ENCODE measurements at regions not wholly inside any gene's neighbourhood (a gene's known extent, or its start where the extent isn't known, plus 50 kb on each side); places are given as distances from the start of the nearest gene placed in this dataset.
"Not testable (repeated sequence)": the region's sequence is repeated elsewhere in the genome, so short reads cannot be mapped to it uniquely, and the experiment has no call there.

GRCh38 chr2:88396209-88396608, 56.3 kb downstream of the FOXI3 start:
- no peak for DNase-seq

- DNase-seq = no peak
Measured at GRCh38 chr2:88377641-88377991, 74.9 kb downstream of the FOXI3 start.

- no peak for DNase-seq
Measured at GRCh38 chr2:88372042-88372441, 80.5 kb downstream of the FOXI3 start.

DNA sequence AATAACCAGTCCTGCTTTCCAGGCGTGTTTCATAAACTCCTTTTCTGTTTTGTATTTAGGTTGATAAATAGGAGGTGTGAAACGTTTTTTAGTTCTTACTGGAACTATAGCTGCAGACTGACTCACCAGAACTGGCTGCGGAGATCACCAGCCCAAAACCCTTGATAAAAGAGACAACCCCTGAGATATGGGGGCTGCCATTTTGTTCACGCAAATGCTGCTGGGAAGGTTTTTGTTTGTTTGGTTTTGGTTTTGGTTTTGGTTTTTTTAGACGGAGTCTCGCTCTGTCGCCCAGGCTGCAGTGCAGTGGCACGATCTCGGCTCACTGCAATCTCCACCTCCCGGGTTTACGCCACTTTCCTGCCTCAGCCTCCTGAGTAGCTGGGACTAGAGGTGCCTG, 87.1 kb downstream of the FOXI3 start:
- DNase-seq = not testable (repeated sequence)

DNA sequence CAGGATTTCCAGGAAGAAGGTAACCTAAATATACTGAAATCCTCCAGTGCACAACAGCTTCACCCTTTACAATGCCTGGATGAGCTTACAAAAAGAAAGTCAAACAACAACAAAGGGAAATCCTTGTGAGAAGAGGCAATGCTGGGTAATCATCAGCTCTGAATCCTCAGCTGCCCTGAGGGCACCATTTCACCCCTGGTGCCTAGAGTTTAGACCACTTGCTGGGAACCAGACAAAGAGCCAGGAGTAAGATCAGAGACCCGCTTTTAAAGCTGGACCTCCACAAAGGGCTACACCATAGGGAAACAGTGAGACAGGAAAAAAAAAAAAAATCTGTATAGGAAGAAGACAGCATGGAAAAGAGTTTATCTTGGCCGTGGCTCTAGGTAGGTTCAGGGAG, 97.0 kb downstream of the FOXI3 start:
- DNase-seq = no peak

GRCh38 chr2:88351249-88351601, 101.3 kb downstream of the FOXI3 start:
- DNase-seq = no peak

GRCh38 chr2:88350331-88351248, 101.9 kb downstream of the FOXI3 start:
- no peak for DNase-seq

DNA sequence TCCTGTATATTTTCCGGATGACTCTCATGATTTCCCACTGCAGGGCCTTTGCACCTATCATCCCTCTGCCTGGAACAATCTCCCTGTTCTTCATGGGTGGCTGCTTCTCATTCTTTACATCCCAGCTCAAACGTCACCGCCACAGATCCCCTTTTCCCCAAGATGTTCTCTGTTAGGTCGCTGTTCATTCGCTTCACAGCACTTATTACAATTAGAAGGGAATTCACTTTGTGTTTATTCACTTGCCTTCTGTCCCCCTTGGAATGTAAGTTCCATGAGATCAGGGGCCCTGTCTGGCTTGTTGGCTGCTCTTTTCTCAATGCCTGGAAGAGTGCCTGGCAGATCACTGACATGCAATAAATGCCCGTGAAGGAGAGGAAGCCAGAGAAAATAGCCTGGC, 106.7 kb downstream of the FOXI3 start:
- no peak for DNase-seq

GRCh38 chr2:88342749-88343148, 109.7 kb downstream of the FOXI3 start:
- DNase-seq = no peak

DNA sequence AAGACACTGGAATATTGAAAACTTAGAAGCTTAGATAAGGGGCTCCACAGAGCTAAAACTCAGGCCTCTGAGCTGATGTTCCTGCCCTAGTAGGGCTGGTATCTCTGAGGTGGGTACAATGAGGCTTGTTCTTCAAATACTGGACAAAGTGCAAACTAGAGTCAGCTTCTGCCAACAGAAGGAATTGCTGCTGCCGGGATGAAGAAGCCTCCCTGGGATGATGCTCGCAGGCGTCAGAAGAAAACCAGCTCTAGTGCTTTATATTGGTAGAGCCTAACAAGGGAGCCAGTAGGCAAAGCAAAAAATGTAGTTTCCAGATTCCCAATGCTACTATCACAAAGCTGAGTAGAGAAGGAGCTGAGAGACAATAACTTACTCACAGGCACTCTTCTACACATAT, 118.1 kb downstream of the FOXI3 start:
- no peak for DNase-seq

DNA sequence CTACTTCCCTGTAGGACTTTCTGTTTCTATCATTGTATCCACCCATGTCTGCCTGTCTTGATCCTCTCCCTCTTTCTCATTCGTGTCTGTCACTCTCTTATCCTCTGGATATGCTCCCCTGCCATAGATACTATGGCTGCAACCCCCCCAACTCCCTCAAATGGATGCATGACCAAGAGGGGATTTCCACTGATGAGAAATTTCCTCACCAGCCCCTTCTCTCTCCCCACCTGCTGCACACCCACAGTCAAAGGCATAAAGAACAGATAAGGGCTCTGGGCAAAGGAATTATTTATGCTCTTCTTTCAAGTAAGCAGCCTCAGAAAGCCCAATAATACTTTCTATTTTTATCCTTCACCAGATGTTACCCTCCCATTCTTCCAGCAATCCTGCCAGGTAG, 121.3 kb downstream of the FOXI3 start:
- DNase-seq = no peak

DNA sequence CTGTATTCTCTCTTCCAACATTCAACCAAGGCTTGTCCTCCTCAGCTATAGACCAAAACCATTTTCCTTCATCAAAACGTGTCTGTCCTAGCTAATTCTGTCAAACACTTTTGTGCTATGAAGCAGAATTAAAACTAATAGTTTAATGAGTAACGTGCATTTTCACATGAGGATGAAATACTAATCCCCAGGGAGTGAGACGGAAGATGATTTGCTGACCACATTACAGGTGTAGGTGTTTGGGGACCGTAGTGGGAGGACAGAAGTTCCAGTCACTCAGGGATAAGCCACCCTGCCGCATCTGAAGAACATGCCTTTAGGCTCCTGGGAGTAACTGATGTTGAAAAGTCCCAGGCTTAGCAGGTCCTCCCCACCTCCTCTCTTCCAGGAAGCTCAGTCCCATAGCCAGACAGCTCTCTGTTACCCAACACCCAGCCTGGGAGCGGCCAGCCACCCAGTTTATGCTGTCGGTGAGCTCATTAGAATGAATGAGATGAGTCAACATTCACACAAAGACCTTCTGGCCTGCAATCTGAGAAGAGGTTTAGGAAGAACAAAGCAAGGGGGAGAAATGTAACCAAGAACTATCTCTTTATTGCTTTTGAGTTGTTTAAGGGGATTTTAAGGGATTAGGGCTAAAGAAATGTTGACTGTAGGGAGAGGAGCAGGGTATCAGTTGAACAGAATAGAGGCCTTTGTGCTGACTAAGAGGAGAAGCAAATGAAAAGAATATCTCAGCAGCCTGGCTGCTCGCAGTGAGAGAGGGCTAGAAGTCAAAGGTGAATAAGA, 122.5 kb downstream of the FOXI3 start:
- DNase-seq = peak; percentile 73 to 82

- DNase-seq = no peak
Measured at GRCh38 chr2:88321449-88322248, 130.8 kb downstream of the FOXI3 start.

GRCh38 chr2:88320076-88320773, 132.3 kb downstream of the FOXI3 start:
- DNase-seq = no peak

GRCh38 chr2:88318956-88319330, 133.6 kb downstream of the FOXI3 start:
- DNase-seq = no peak

DNA sequence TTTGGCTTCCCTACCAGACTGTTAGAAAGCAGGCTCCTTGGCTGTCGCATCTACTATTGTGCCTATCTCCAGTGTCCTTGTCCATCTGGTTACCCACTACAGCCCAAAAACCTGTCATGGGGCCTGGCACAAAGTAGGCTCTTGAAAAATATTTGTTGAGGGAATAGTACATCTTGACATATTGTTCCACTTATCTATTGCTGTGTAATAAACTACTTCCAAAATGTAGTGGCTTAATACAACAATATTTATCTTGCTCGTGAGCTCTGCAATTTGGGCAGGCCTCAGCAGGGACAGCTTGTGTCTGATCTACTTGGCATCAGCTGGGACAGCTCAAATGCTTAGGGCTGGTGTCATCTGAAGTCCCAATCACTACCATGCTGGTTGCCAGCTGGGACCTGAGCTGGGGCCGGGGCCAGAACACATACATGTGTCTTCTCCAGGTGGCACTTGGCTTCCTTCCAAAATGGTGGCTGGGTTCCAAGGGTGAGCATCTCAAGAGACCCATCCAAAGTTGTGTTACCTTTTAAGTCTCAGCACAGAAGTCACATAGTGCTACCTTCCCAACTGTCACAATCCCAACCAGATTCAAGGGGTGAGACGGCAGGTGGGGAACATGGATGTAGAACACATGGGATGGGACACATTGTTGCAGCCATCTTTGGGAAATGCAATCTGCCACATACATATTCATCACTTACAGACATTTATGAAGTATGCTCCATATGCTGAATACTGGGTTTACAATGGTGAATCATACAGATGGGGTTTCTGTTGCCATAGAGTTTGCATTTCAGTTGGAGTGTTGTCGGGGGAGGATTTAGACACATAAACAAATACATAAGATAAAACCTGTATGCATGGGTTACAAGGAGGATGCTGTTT, 134.2 kb downstream of the FOXI3 start:
- DNase-seq = no peak

GRCh38 chr2:88310787-88311186, 140.6 kb downstream of the THNSL2 start:
- DNase-seq = no peak

GRCh38 chr2:88307817-88308216, 137.7 kb downstream of the THNSL2 start:
- no peak for DNase-seq

GRCh38 chr2:88303865-88304264, 133.7 kb downstream of the THNSL2 start:
- DNase-seq = no peak

- no peak for DNase-seq
Measured at GRCh38 chr2:88296247-88296646, 126.1 kb downstream of the THNSL2 start.

DNA sequence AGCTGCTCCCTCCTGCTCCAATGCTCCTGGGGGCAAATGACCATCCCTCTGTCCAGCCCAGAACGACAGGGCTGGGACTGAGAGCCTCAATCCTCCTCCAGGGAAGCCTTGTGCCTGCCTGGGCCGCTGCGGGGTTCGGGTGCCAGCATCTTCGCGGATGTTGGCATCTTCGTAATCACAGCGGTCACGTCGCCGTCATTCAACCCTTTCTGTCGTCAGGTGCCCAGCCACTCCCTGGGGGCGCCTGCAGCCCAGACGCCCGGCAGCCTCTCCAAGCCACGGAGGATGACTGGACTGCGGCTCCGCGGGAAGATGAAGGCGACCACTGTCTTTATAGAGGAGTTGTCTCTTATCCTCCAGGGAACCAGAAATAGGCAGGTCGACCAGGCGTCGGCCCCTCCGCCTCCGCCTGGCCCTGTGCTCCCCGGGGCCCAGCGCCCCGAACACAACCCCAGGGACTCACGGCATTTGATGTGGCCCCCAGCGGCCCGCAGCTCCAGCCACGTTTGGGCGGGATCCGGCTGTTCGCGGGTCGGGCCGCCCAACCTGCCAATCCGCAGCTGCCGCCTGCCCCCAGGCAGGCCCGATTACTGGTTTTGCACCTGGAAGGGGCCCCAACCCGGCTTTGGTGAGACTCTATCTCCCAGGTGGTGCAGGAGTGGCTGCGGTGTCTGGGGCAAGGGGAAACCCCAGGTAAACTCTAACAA, 113.9 kb downstream of the THNSL2 start:
- no peak for DNase-seq

Measured in NCI-H1930 (cell line).